ENCODE measurements at regions not wholly inside any gene's neighbourhood (a gene's known extent, or its start where the extent isn't known, plus 50 kb on each side); places are given as distances from the start of the nearest gene placed in this dataset.

DNA sequence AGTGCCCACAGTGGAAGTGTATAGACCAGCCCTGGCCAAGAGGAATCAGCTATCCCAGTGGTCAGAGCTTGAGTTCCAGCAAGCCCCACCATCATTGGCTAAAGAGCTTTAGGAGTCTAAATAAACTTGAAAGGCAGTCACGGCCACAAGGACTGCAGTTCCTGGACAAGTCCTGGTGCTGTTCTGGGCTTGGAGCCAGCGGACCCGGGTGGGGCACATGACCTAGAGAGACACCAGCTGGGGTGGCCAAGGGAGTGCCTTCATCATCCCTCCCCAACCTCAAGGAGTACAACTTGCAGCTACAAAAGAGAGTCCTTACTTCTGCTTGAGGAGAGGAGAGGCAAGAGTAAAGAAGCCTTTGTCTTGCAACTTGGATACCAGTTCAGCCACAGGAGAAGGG, 439.8 kb upstream of the TMEFF2 start (continued):
- TF ChIP-seq, protein P1, sequence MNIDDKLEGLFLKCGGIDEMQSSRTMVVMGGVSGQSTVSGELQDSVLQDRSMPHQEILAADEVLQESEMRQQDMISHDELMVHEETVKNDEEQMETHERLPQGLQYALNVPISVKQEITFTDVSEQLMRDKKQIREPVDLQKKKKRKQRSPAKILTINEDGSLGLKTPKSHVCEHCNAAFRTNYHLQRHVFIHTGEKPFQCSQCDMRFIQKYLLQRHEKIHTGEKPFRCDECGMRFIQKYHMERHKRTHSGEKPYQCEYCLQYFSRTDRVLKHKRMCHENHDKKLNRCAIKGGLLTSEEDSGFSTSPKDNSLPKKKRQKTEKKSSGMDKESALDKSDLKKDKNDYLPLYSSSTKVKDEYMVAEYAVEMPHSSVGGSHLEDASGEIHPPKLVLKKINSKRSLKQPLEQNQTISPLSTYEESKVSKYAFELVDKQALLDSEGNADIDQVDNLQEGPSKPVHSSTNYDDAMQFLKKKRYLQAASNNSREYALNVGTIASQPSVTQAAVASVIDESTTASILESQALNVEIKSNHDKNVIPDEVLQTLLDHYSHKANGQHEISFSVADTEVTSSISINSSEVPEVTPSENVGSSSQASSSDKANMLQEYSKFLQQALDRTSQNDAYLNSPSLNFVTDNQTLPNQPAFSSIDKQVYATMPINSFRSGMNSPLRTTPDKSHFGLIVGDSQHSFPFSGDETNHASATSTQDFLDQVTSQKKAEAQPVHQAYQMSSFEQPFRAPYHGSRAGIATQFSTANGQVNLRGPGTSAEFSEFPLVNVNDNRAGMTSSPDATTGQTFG (tag by site-specific recombination; IDR thresholded peaks at IDR 0.05; ENCODE audit: borderline replicate concordance): no peak
- no peak for TF ChIP-seq ZNF596 (tag by site-specific recombination; IDR thresholded peaks at IDR 0.05)
- no peak for TF ChIP-seq ZNF791 (tag by site-specific recombination; IDR thresholded peaks at IDR 0.05)
- no peak for TF ChIP-seq ZNF221 (tag by site-specific recombination; IDR thresholded peaks at IDR 0.05; ENCODE audit: borderline replicate concordance)
- TF ChIP-seq, protein P2, sequence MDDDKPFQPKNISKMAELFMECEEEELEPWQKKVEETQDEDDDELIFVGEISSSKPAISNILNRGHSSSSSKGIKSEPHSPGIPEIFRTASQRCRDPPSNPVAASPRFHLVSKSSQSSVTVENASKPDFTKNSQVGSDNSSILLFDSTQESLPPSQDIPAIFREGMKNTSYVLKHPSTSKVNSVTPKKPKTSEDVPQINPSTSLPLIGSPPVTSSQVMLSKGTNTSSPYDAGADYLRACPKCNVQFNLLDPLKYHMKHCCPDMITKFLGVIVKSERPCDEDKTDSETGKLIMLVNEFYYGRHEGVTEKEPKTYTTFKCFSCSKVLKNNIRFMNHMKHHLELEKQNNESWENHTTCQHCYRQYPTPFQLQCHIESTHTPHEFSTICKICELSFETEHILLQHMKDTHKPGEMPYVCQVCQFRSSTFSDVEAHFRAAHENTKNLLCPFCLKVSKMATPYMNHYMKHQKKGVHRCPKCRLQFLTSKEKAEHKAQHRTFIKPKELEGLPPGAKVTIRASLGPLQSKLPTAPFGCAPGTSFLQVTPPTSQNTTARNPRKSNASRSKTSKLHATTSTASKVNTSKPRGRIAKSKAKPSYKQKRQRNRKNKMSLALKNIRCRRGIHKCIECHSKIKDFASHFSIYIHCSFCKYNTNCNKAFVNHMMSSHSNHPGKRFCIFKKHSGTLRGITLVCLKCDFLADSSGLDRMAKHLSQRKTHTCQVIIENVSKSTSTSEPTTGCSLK (tag by site-specific recombination; IDR thresholded peaks at IDR 0.05): no peak
- no peak for TF ChIP-seq KLF16 (tag by site-specific recombination; IDR thresholded peaks at IDR 0.05)
- TF ChIP-seq GLIS1 (tag by site-specific recombination; IDR thresholded peaks at IDR 0.05): no peak
- TF ChIP-seq, protein P3, sequence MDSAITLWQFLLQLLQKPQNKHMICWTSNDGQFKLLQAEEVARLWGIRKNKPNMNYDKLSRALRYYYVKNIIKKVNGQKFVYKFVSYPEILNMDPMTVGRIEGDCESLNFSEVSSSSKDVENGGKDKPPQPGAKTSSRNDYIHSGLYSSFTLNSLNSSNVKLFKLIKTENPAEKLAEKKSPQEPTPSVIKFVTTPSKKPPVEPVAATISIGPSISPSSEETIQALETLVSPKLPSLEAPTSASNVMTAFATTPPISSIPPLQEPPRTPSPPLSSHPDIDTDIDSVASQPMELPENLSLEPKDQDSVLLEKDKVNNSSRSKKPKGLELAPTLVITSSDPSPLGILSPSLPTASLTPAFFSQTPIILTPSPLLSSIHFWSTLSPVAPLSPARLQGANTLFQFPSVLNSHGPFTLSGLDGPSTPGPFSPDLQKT (IDR thresholded peaks at IDR 0.05; ENCODE audit: borderline replicate concordance, low read depth, low read length): no peak
- TF ChIP-seq ZEB2 (tag by site-specific recombination; IDR thresholded peaks at IDR 0.05): no peak
- TF ChIP-seq ZNF529 (tag by site-specific recombination; IDR thresholded peaks at IDR 0.05; ENCODE audit: insufficient replicate concordance): no peak

DNA sequence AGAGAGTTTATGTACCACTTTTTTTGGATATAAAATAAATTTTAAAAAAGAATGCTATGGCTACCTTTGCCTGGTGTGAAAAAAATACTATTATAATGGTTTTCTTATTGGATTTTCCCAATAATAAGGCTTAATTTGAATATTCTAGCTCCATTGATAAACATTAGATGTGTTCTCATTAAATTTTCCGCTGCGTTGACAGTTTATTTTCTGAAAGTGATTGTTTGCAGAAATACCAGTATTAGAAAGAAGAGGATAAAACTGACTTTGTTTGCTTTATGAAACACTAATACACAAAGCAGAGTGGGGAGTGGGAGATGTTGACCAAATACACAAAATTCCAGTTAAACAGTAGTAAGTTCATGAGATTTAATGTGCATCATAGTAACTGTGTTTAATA, 433.3 kb upstream of the TMEFF2 start:
- Histone ChIP-seq H3K27ac (ENCODE audit: extremely low read depth, low read depth, low read length) (no peak overlapping the region), H3K4me3 (ENCODE audit: low read depth, low read length) (no peak overlapping the region), H3K9me3 (ENCODE audit: control insufficient read depth, insufficient read depth, low read depth, low read length) (no peaks in the 10 kb centered on the region), H3K4me1 (ENCODE audit: control insufficient read depth, insufficient read depth, low read length) (no peaks in the 10 kb centered on the region), H3K36me3 (ENCODE audit: control insufficient read depth in 2 of 2, insufficient read depth in 1 of 2, low read length in 2 of 2) (no peaks in the 10 kb centered on the region)
- TF ChIP-seq ZSCAN30 (tag by site-specific recombination; IDR thresholded peaks at IDR 0.05) (no peak), ZFHX2 (tag by site-specific recombination; conservative IDR thresholded peaks at IDR 0.05) (no peak), IKZF3 (tag by site-specific recombination; IDR thresholded peaks at IDR 0.05) (no peak), ZNF391 (tag by site-specific recombination; IDR thresholded peaks at IDR 0.05; ENCODE audit: borderline replicate concordance, low read depth) (no peak), ZNF274 (IDR thresholded peaks at IDR 0.05; ENCODE audit: low read length) (no peak), ZNF274 (tag by site-specific recombination; IDR thresholded peaks at IDR 0.05; ENCODE audit: borderline replicate concordance) (no peak), ZNF48 (tag by site-specific recombination; IDR thresholded peaks at IDR 0.05) (no peak), ZNF514 (tag by site-specific recombination; IDR thresholded peaks at IDR 0.05) (no peak), ZNF366 (tag by site-specific recombination; conservative IDR thresholded peaks at IDR 0.05) (no peak), ZNF785 (tag by site-specific recombination; IDR thresholded peaks at IDR 0.05) (no peak), ZNF140 (tag by site-specific recombination; IDR thresholded peaks at IDR 0.05) (no peak), ZNF350 (tag by site-specific recombination; IDR thresholded peaks at IDR 0.05) (no peak), SETDB1 (IDR thresholded peaks at IDR 0.05; ENCODE audit: insufficient read length, low read length) (no peak), ZNF112 (tag by site-specific recombination; IDR thresholded peaks at IDR 0.05) (no peak), ZNF211 (tag by site-specific recombination; IDR thresholded peaks at IDR 0.05; ENCODE audit: low read depth) (no peak), ZNF239 (tag by site-specific recombination; IDR thresholded peaks at IDR 0.05) (no peak)
- TF ChIP-seq, protein P2 (tag by site-specific recombination; IDR thresholded peaks at IDR 0.05): no peak
- TF ChIP-seq, protein P4, sequence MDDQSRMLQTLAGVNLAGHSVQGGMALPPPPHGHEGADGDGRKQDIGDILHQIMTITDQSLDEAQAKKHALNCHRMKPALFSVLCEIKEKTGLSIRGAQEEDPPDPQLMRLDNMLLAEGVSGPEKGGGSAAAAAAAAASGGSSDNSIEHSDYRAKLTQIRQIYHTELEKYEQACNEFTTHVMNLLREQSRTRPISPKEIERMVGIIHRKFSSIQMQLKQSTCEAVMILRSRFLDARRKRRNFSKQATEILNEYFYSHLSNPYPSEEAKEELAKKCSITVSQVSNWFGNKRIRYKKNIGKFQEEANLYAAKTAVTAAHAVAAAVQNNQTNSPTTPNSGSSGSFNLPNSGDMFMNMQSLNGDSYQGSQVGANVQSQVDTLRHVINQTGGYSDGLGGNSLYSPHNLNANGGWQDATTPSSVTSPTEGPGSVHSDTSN (CRISPR knock-in tag; IDR thresholded peaks at IDR 0.05): no peak
- TF ChIP-seq, protein P5, sequence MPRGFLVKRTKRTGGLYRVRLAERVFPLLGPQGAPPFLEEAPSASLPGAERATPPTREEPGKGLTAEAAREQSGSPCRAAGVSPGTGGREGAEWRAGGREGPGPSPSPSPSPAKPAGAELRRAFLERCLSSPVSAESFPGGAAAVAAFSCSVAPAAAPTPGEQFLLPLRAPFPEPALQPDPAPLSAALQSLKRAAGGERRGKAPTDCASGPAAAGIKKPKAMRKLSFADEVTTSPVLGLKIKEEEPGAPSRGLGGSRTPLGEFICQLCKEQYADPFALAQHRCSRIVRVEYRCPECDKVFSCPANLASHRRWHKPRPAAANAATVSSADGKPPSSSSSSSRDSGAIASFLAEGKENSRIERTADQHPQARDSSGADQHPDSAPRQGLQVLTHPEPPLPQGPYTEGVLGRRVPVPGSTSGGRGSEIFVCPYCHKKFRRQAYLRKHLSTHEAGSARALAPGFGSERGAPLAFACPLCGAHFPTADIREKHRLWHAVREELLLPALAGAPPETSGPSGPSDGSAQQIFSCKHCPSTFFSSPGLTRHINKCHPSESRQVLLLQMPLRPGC (tag by site-specific recombination; IDR thresholded peaks at IDR 0.05): no peak
- CTCF ChIA-PET: no interaction called here
- POLR2A ChIA-PET: no interaction called here
